ENCODE measurements at regions not wholly inside any gene's neighbourhood (a gene's known extent, or its start where the extent isn't known, plus 50 kb on each side); places are given as distances from the start of the nearest gene placed in this dataset.
"Not testable (repeated sequence)": the region's sequence is repeated elsewhere in the genome, so short reads cannot be mapped to it uniquely, and the experiment has no call there.

DNA sequence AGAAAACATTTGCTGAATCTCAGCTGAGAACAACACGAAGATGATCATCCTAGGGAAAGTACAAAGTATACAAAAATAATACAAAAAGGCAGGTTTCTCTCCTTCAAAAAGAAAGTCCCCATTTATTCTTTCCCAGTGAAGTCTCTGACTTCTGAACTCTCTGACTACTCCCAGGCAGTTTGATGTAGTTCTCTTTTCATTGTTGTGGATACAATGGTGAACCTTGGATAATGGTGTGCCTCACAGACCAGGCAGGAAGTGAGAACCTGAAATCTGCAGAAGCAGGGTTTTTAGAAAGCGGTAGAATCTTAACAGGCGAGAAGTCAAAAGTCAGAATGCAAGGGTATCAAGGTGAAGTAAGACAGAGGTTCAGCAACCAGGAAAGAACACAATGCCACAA, 150.8 kb upstream of the NRP1 start:
- H3K4me1 ChIP-seq, result peaks cover 0 to 14% of the 10 kb centered on the region in 2 donors
- H3K27me3 ChIP-seq, result no peaks in the 10 kb centered on the region
- intact Hi-C loops (cut with DNase I), result no loop called here
- TF ChIP-seq, protein P1, sequence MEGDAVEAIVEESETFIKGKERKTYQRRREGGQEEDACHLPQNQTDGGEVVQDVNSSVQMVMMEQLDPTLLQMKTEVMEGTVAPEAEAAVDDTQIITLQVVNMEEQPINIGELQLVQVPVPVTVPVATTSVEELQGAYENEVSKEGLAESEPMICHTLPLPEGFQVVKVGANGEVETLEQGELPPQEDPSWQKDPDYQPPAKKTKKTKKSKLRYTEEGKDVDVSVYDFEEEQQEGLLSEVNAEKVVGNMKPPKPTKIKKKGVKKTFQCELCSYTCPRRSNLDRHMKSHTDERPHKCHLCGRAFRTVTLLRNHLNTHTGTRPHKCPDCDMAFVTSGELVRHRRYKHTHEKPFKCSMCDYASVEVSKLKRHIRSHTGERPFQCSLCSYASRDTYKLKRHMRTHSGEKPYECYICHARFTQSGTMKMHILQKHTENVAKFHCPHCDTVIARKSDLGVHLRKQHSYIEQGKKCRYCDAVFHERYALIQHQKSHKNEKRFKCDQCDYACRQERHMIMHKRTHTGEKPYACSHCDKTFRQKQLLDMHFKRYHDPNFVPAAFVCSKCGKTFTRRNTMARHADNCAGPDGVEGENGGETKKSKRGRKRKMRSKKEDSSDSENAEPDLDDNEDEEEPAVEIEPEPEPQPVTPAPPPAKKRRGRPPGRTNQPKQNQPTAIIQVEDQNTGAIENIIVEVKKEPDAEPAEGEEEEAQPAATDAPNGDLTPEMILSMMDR (IDR thresholded peaks at IDR 0.05), result no peak
- H3K9me3 ChIP-seq, result no peaks in the 10 kb centered on the region
- no peak for DNase-seq (ENCODE audit: low spot score in 2 of 2)
- no peaks in the 10 kb centered on the region for H3K36me3 ChIP-seq
- H3K4me3 ChIP-seq, result no peak overlapping the region
- no peak overlapping the region for H3K27ac ChIP-seq

DNA sequence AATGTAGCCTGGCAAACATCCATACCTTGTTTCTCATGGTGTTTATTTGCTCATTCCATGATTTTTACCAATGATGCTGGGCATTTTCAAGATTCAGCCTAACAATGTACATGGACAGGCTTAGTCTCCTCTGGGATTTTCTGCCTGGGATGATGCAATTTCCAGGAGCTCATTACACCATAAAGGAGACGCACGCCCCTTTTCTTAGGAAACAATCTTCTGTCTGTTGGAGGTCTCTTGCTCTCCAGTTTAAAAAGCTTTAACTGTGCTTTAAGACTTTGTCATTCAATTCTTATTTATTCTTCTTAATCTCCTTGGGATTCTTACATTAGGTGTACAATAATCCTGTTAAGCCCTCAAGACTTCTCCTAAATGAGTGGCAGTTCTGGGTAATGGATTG, 150.3 kb upstream of the NRP1 start:
- H3K27me3 ChIP-seq, result no peaks in the 10 kb centered on the region
- no peaks in the 10 kb centered on the region for H3K9me3 ChIP-seq
- TF ChIP-seq, protein P1 (IDR thresholded peaks at IDR 0.05), result no peak
- H3K4me3 ChIP-seq, result no peak overlapping the region
- no peak overlapping the region for H3K27ac ChIP-seq
- no peaks in the 10 kb centered on the region for H3K36me3 ChIP-seq
- H3K4me1 ChIP-seq, result peaks cover 0 to 14% of the 10 kb centered on the region in 2 donors
- no peak for DNase-seq (ENCODE audit: low spot score in 2 of 2)
- intact Hi-C loops (cut with DNase I), result no loop called here

DNA sequence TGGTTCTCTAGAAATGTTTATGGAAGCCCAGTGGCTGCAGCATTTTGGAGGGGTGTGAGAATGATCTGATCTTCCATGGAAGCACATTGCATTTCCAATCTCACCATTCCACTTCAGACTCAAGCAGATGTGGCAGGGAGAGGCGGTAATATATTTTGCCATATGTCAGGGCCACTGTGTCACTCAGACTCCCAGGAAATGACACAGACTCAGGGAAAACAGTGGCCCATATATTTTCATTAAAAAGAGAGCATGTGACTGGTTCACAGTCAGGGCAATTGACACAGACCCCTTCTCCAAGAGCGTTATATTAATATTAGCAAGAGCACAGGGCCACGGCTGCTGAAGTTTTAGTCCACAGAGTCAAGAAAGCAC, 149.3 kb upstream of the NRP1 start:
- Histone ChIP-seq H3K36me3 (no peaks in the 10 kb centered on the region), H3K27ac (no peak overlapping the region), H3K9me3 (no peaks in the 10 kb centered on the region), H3K4me1 (peaks cover 0 to 12% of the 10 kb centered on the region in 2 donors), H3K27me3 (no peaks in the 10 kb centered on the region), H3K4me3 (no peak overlapping the region)
- no peak for DNase-seq (ENCODE audit: low spot score in 2 of 2)
- intact Hi-C loops (cut with DNase I), result no loop called here
- TF ChIP-seq, protein P1 (IDR thresholded peaks at IDR 0.05), result no peak

DNA sequence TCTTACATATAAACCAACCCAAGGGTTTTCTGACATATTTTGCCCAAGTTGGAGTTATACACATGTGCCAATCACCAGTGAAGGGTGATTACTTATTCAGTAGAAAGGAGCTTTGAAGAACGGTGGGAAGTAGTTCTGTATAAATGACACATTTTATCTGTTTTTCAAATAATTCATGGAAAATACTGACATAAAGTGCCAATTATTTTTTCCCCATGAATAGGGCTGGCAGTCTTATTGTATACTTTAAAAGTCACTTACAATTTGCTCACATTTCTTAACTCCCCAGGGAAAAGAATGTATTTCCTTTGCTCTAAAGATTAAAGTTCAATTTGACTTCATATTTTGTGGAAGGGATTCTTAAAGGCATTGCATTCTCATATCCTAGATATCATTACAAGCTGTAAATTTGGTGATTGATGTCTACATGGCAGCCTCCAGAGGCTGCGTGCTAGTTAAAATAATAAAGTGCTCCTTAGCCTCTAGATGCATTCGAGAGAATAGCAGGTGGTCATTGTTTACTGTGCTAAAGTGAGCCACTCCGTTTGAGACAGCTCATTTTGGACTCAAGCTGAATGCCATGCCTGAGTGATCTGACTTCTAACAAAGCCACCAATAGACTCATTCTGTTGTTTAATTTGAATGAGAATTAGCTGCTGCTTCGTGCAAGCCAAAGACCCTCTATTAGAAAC, 148.8 kb upstream of the NRP1 start:
- TF ChIP-seq, protein P1 (IDR thresholded peaks at IDR 0.05), result no peak
- intact Hi-C loops (cut with DNase I), result no loop called here
- Histone ChIP-seq H3K27me3 (no peaks in the 10 kb centered on the region), H3K4me1 (peaks cover 0 to 12% of the 10 kb centered on the region in 2 donors), H3K27ac (no peak overlapping the region), H3K36me3 (no peaks in the 10 kb centered on the region), H3K9me3 (no peaks in the 10 kb centered on the region), H3K4me3 (no peak overlapping the region)
- DNase-seq (ENCODE audit: low spot score in 2 of 2), result no peak

DNA sequence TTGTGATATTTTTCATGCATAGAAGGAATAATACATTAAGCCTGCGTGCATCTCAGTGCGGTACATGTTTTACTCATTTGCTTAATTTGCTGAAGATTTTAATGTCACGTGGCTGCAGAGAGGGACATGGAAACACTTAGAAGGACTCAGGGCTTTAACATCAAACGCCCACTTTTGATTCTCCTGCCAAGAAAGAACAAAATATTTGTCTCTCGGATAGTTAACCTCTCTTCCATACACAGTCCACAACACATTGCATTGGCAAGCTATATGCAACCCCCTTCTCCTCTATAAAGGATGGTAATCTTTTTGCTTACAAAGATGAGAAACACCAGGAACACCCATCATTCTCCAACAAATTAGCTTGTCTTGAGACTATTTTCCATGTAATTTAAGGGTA, 148.0 kb upstream of the NRP1 start:
- Histone ChIP-seq H3K36me3 (no peaks in the 10 kb centered on the region), H3K4me1 (peaks cover 0 to 12% of the 10 kb centered on the region in 2 donors), H3K9me3 (no peaks in the 10 kb centered on the region), H3K27me3 (no peaks in the 10 kb centered on the region), H3K4me3 (no peak overlapping the region), H3K27ac (no peak overlapping the region)
- TF ChIP-seq, protein P1 (IDR thresholded peaks at IDR 0.05), result no peak
- intact Hi-C loops (cut with DNase I), result no loop called here
- no peak for DNase-seq (ENCODE audit: low spot score in 2 of 2)

DNA sequence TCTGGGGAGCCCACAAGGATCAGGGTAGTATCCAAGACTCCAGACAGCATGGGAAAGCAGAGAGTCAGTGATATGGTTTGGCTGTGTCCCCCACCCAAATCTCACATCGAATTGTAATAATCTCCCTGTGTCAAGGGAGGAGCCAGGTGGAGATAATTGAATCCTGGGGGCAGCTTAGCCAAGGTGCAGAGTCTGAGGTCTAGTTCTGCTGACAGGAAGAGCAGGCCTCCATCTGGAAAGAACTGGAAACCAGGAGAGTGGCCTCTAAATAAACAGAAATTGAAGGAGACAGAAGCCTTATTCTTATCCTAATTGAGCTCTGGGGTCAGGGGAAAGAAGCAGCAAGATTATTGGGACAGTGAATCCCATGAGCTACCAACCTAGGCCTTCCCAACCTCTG, 146.7 kb upstream of the NRP1 start:
- Histone ChIP-seq H3K4me1 (peaks cover 0 to 7% of the 10 kb centered on the region in 2 donors), H3K27me3 (no peaks in the 10 kb centered on the region), H3K27ac (no peak overlapping the region), H3K36me3 (no peaks in the 10 kb centered on the region), H3K4me3 (no peak overlapping the region), H3K9me3 (no peaks in the 10 kb centered on the region)
- TF ChIP-seq, protein P1 (IDR thresholded peaks at IDR 0.05), result no peak
- no peak for DNase-seq (ENCODE audit: low spot score in 2 of 2)
- intact Hi-C loops (cut with DNase I), result no loop called here

DNA sequence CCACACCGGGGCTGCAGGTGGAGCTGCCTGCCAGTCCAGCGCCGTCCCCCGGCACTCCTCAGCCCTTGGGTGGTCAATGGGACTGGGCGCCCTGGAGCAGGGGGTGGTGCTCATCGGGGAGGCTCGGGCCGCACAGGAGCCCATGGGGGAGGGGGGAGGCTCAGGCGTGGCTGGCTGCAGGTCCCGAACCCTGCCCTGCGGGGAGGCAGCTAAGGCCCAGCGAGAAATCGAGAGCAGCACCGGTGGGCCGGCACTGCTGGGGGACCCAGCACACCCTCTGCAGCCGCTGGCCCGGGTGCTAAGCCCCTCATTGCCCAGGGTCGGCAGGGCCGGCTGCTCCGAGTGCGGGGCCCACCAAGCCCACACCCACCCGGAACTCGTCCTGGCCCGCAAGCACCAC, 145.9 kb upstream of the NRP1 start:
- H3K9me3 ChIP-seq; H3K4me1 ChIP-seq; H3K27me3 ChIP-seq; H3K4me3 ChIP-seq; H3K27ac ChIP-seq; DNase-seq (ENCODE audit: low spot score in 2 of 2); intact Hi-C loops (cut with DNase I); H3K36me3 ChIP-seq: not testable (repeated sequence)

Data from ascending aorta (tissue), 2 donors.